CD8-positive, alpha-beta memory T cell (primary cell): ENCODE measurements at regions not wholly inside any gene's neighbourhood (a gene's known extent, or its start where the extent isn't known, plus 50 kb on each side); places are given as distances from the start of the nearest gene placed in this dataset.
"Not testable (repeated sequence)": the region's sequence is repeated elsewhere in the genome, so short reads cannot be mapped to it uniquely, and the experiment has no call there.

Experiments
- CTCF ChIA-PET: fragments of 350-600 bp; sonication (Branson Sonifier 250); formaldehyde crosslinking; loops from one replicate; lab custom pipeline; 2021; ENCODE audit warnings: antibody characterized with exemption; lab: Charles Lee
- POLR2A ChIA-PET: fragments of 350-600 bp; sonication (Branson Sonifier 250); formaldehyde crosslinking; loops from one replicate; lab custom pipeline; 2021; ENCODE audit warnings: antibody characterized with exemption; lab: Charles Lee
- DNase-seq, 5 donors: peaks; one replicate each; pipeline versions ENCODE4 v3.0.0 to v3.0.0-alpha.2; 2020 to 2022; ENCODE audit warnings: mixed read lengths in 1 of 5
- H3K27ac ChIP-seq: one replicate; pipeline ENCODE4 v1.7.0; 2013; ENCODE audit warnings: low read depth, mild to moderate bottlenecking, low read length, moderate library complexity
- H3K27me3 ChIP-seq: 2 replicates; pipeline ENCODE4 v1.7.0; 2013; ENCODE audit warnings: low read length, mild to moderate bottlenecking; ENCODE audit not compliant: insufficient read depth, poor library complexity, severe bottlenecking
- H3K36me3 ChIP-seq: 2 replicates; pipeline ENCODE4 v1.7.0; 2013; ENCODE audit warnings: mild to moderate bottlenecking, low read length, moderate library complexity; ENCODE audit not compliant: insufficient read depth
- H3K4me1 ChIP-seq: 2 replicates; pipeline ENCODE4 v1.7.0; 2013; ENCODE audit warnings: mild to moderate bottlenecking, low read length, moderate library complexity; ENCODE audit not compliant: insufficient read depth
- H3K4me3 ChIP-seq: 2 replicates; pipeline ENCODE4 v1.7.0; 2013; ENCODE audit warnings: mild to moderate bottlenecking, low read length
- H3K9me3 ChIP-seq: 2 replicates; pipeline ENCODE4 v1.7.0; 2013; ENCODE audit warnings: mild to moderate bottlenecking, low read length
- H3K27ac Mint-ChIP-seq, 8 donors: one replicate each; pipeline ENCODE4 v1.8.0; 2020 to 2021; ENCODE audit warnings: mixed read lengths in 8 of 8, mild to moderate bottlenecking in 6 of 8, inconsistent platforms in 3 of 8, moderate library complexity in 3 of 8
- H3K27me3 Mint-ChIP-seq, 2 donors: one replicate each; pipeline ENCODE4 v1.8.0; 2020 to 2021; ENCODE audit warnings: mixed read lengths in 2 of 2, mild to moderate bottlenecking in 1 of 2, moderate library complexity in 1 of 2
- H3K36me3 Mint-ChIP-seq, 3 donors: one replicate each; pipeline ENCODE4 v1.8.0; 2020 to 2021; ENCODE audit warnings: mixed read lengths in 3 of 3, inconsistent platforms in 1 of 3, mild to moderate bottlenecking in 1 of 3
- H3K4me1 Mint-ChIP-seq, 3 donors: one replicate each; pipeline ENCODE4 v1.8.0; 2020 to 2021; ENCODE audit warnings: mixed read lengths in 3 of 3, inconsistent platforms in 1 of 3, mild to moderate bottlenecking in 1 of 3
- H3K4me3 Mint-ChIP-seq, 7 donors: one replicate each; pipeline ENCODE4 v1.8.0; 2020 to 2021; ENCODE audit warnings: mixed read lengths in 7 of 7, mild to moderate bottlenecking in 6 of 7, moderate library complexity in 4 of 7, inconsistent platforms in 2 of 7
- H3K9me3 Mint-ChIP-seq, 5 donors: one replicate each; pipeline ENCODE4 v1.8.0; 2020 to 2022; ENCODE audit warnings: mixed read lengths in 5 of 5, mild to moderate bottlenecking in 3 of 5, moderate library complexity in 2 of 5, inconsistent platforms in 1 of 5

DNA sequence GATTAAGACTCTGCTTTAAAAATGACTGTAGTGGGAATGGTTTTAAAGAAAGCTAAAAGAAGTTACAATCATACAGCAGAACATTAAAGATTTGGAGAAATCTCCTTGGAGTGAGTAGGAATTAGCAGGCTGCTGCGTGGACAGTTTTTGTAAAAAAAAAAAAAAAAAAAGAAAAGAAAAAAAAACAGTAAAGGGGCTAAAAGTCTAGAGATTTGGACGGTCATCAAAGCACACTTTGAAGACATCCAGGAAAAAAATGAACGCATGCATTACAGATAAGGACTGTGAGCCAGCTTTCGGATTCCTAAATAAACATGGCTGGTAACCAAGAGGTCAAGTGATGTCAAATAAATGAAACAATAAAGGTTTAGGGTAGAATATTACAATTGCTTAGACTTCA is 1700.6 kb downstream of the PCDH9 start:
- ChIA-PET POLR2A (no interaction called here), CTCF (no interaction called here)
- Histone ChIP-seq H3K27ac (no peak overlapping the region), H3K27me3 (no peaks in the 10 kb centered on the region), H3K4me3 (no peak overlapping the region), H3K36me3 (no peaks in the 10 kb centered on the region), H3K9me3 (no peaks in the 10 kb centered on the region), H3K4me1 (no peaks in the 10 kb centered on the region)
- Mint-ChIP-seq H3K9me3 (peaks cover 6 to 35% (median 13%) of the 10 kb centered on the region in 5 donors), H3K27ac (peak overlapping the region in 1 of 8 donors; percentile 34), H3K4me1 (no peaks in the 10 kb centered on the region), H3K36me3 (no peaks in the 10 kb centered on the region), H3K27me3 (peaks cover 0 to 2% of the 10 kb centered on the region in 2 donors), H3K4me3 (no peak overlapping the region)
- DNase-seq: no peak

DNA sequence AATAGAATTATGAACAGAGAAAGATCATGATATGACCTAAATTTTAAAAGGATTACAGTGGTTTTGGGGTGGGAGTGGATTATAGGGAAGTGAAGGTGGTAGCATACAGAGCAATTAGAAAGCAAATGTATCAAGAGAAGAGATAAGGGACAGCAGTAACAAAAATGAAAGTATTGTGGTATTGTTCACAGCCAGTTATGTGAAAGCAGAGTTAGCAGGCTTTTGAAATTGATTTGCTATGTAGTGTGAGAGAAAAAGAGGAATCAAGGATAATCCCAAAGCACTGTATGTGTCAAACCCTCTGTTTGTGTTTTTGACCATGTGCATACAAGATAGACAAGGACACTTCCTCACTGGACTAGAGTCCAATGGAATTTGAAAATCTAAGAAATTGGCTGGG is 1721.4 kb downstream of the PCDH9 start:
- DNase-seq: no peak
- H3K4me3 ChIP-seq: no peak overlapping the region
- H3K27ac ChIP-seq: no peak overlapping the region
- Mint-ChIP-seq H3K4me3 (no peak overlapping the region), H3K9me3 (peaks cover 5 to 30% (median 7%) of the 10 kb centered on the region in 5 donors), H3K27me3 (no peaks in the 10 kb centered on the region), H3K4me1 (no peaks in the 10 kb centered on the region), H3K27ac (no peak overlapping the region), H3K36me3 (no peaks in the 10 kb centered on the region)
- no peaks in the 10 kb centered on the region for H3K9me3 ChIP-seq
- ChIA-PET CTCF (no interaction called here), POLR2A (no interaction called here)
- no peaks in the 10 kb centered on the region for H3K4me1 ChIP-seq
- H3K36me3 ChIP-seq: no peaks in the 10 kb centered on the region
- H3K27me3 ChIP-seq: no peaks in the 10 kb centered on the region

DNA sequence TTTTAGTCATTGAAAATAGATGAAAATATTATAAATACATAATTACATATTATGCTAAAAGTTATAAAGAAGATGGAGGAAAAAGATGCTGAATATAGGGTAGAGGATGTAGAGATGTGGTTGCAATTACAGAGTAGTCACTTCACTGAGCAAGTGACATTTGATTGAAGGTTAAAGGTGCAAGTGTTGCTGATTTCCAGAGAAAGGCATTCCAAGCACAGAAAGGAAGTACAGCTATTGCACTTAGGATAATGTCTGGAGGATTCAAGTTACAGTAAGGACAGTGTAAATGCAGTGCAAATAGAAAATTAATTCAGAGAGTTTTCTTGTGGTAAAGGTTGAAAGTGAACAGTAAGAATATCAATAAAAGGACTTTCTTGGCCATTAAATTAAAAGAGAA is 1721.8 kb downstream of the PCDH9 start:
- Mint-ChIP-seq H3K27ac (no peak overlapping the region), H3K27me3 (no peaks in the 10 kb centered on the region), H3K4me3 (no peak overlapping the region), H3K4me1 (no peaks in the 10 kb centered on the region), H3K36me3 (no peaks in the 10 kb centered on the region), H3K9me3 (peaks cover 5 to 29% (median 7%) of the 10 kb centered on the region in 5 donors)
- Histone ChIP-seq H3K36me3 (no peaks in the 10 kb centered on the region), H3K9me3 (no peaks in the 10 kb centered on the region), H3K27me3 (no peaks in the 10 kb centered on the region), H3K4me1 (no peaks in the 10 kb centered on the region), H3K4me3 (no peak overlapping the region), H3K27ac (no peak overlapping the region)
- DNase-seq: no peak
- ChIA-PET CTCF (no interaction called here), POLR2A (no interaction called here)

DNA sequence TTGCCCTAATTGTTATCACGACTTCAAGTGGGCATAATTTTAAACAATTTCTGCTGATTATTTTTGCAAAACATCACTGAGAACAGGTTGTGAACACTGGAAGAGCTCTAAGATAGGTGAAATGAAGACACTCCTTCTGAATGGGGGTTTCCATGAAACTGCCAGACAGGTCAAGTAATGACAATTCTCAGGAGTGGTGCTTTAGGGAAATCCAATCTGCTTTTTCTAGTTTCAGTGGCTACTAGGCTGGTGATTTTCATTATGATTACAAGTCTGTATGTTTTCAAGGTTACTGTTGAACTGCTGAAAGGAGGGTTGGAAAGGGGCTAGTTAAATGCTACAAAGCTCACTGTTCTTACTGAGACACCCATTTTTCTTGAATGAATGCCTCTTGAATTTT is 1724.2 kb downstream of the PCDH9 start:
- H3K4me1 Mint-ChIP-seq: no peaks in the 10 kb centered on the region
- Histone ChIP-seq H3K27ac (no peak overlapping the region), H3K4me3 (no peak overlapping the region), H3K27me3 (no peaks in the 10 kb centered on the region), H3K4me1 (no peaks in the 10 kb centered on the region), H3K9me3 (no peaks in the 10 kb centered on the region), H3K36me3 (no peaks in the 10 kb centered on the region)
- no peaks in the 10 kb centered on the region for H3K27me3 Mint-ChIP-seq
- no peak overlapping the region for H3K27ac Mint-ChIP-seq
- ChIA-PET CTCF (no interaction called here), POLR2A (no interaction called here)
- no peaks in the 10 kb centered on the region for H3K36me3 Mint-ChIP-seq
- peaks cover 3 to 27% (median 7%) of the 10 kb centered on the region in 5 donors for H3K9me3 Mint-ChIP-seq
- H3K4me3 Mint-ChIP-seq: no peak overlapping the region
- no peak for DNase-seq

DNA sequence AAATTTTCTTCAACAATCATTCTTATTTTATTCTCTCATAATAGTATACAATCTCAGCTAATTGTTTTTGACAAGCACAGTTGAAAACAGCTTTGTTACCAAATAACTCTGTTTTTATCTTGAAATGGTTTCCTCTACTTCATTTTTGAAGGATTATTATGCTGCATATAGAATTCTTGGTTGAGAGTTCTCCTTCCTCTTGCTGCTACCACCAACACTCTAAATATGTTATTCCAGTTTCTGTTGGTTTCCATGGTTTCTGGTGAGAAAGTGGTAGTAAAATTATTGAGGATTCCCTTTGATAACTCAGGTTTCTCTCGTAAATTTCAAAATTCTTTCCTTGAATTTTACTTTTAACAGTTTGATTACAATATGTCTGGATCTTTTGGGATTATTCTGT is 1725.9 kb downstream of the PCDH9 start:
- no peaks in the 10 kb centered on the region for H3K4me1 Mint-ChIP-seq
- no peak overlapping the region for H3K4me3 Mint-ChIP-seq
- POLR2A ChIA-PET: no interaction called here
- no peaks in the 10 kb centered on the region for H3K36me3 Mint-ChIP-seq
- Histone ChIP-seq H3K4me1 (no peaks in the 10 kb centered on the region), H3K9me3 (no peaks in the 10 kb centered on the region), H3K27me3 (no peaks in the 10 kb centered on the region), H3K36me3 (no peaks in the 10 kb centered on the region), H3K27ac (no peak overlapping the region), H3K4me3 (no peak overlapping the region)
- no peaks in the 10 kb centered on the region for H3K27me3 Mint-ChIP-seq
- H3K9me3 Mint-ChIP-seq: peaks cover 3 to 24% (median 11%) of the 10 kb centered on the region in 5 donors
- CTCF ChIA-PET: no interaction called here
- DNase-seq: no peak
- no peak overlapping the region for H3K27ac Mint-ChIP-seq

DNA sequence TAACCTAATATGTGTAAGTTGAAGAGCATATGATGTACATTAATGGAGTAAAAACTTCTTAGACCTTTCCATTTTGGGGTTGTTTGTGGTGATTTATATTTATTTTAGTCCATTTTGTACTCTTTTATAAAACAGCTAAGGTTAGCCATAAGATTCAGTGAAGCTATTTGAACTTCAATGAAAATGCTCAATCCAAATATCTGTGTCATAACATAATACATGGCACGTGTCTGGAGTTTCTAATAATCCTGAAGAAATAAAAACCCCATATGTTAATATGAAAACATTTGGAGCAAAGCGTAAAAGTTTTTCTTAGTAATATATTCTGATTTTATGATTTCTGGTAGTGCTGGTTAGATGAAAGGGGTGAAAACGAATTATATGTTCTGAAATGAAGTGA is 1729.7 kb downstream of the PCDH9 start:
- no peak overlapping the region for H3K4me3 ChIP-seq
- POLR2A ChIA-PET: no interaction called here
- H3K9me3 Mint-ChIP-seq: peaks cover 2 to 12% (median 5%) of the 10 kb centered on the region in 5 donors
- no peaks in the 10 kb centered on the region for H3K9me3 ChIP-seq
- no peaks in the 10 kb centered on the region for H3K36me3 Mint-ChIP-seq
- H3K27ac Mint-ChIP-seq: no peak overlapping the region
- no peaks in the 10 kb centered on the region for H3K4me1 ChIP-seq
- no peaks in the 10 kb centered on the region for H3K36me3 ChIP-seq
- no peaks in the 10 kb centered on the region for H3K27me3 Mint-ChIP-seq
- no peaks in the 10 kb centered on the region for H3K4me1 Mint-ChIP-seq
- DNase-seq: no peak
- H3K27me3 ChIP-seq: no peaks in the 10 kb centered on the region
- no peak overlapping the region for H3K27ac ChIP-seq
- no peak overlapping the region for H3K4me3 Mint-ChIP-seq
- CTCF ChIA-PET: no interaction called here

DNA sequence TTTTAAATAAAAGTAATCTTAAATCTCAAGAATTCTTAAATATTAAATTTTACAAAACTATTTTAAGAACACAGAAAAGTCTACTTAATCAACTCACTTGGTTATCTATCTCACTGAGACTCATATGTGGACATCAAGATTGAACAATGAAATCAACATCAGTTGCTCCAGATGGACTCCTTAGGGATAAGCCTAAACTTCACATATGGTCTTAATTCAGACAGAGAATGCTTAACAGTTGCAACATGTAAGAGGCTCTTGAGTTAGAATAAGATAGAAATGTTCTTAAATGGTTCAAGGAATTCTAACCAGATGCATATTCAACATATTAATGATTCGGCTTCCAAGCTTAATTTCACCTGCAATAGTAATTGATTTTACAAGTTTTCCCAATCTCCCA is 1730.9 kb downstream of the PCDH9 start:
- Histone ChIP-seq H3K36me3 (no peaks in the 10 kb centered on the region), H3K27ac (no peak overlapping the region), H3K27me3 (no peaks in the 10 kb centered on the region), H3K4me1 (no peaks in the 10 kb centered on the region), H3K4me3 (no peak overlapping the region), H3K9me3 (no peaks in the 10 kb centered on the region)
- no peak overlapping the region for H3K4me3 Mint-ChIP-seq
- ChIA-PET POLR2A (no interaction called here), CTCF (no interaction called here)
- H3K27me3 Mint-ChIP-seq: no peaks in the 10 kb centered on the region
- peaks cover 2 to 9% (median 5%) of the 10 kb centered on the region in 5 donors for H3K9me3 Mint-ChIP-seq
- no peaks in the 10 kb centered on the region for H3K4me1 Mint-ChIP-seq
- no peaks in the 10 kb centered on the region for H3K36me3 Mint-ChIP-seq
- H3K27ac Mint-ChIP-seq: no peak overlapping the region
- no peak for DNase-seq

DNA sequence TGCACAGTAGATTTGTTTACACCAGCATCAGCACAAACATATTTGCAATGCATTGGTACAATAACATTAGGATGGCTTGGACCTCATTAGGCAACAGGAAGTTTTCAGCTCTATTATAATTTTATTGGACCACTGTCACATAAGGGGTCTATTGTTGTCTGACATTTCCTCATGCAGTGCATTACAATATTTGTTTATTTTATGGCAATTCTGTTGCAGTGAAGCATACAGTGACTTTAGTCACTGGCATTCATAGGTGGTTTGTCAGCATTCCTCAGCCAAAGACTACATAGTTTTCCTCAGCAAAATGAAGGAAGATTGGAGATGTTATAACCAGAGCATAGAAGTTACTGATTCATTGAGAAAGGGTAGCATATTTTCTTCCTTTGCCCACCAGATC is 1732.9 kb downstream of the PCDH9 start:
- Mint-ChIP-seq H3K4me3 (no peak overlapping the region), H3K9me3 (peaks cover 0 to 11% (median 6%) of the 10 kb centered on the region in 5 donors), H3K27ac (no peak overlapping the region), H3K27me3 (no peaks in the 10 kb centered on the region), H3K4me1 (no peaks in the 10 kb centered on the region), H3K36me3 (no peaks in the 10 kb centered on the region)
- Histone ChIP-seq H3K4me3 (no peak overlapping the region), H3K27ac (no peak overlapping the region), H3K4me1 (no peaks in the 10 kb centered on the region), H3K27me3 (no peaks in the 10 kb centered on the region), H3K36me3 (no peaks in the 10 kb centered on the region), H3K9me3 (no peaks in the 10 kb centered on the region)
- CTCF ChIA-PET: interaction anchor here (0.7 kb wide), 1 partner anchor 50 kb away, joined by 3 read pairs; no protein-coding TSS in a partner anchor
- POLR2A ChIA-PET: no interaction called here
- DNase-seq: no peak

DNA sequence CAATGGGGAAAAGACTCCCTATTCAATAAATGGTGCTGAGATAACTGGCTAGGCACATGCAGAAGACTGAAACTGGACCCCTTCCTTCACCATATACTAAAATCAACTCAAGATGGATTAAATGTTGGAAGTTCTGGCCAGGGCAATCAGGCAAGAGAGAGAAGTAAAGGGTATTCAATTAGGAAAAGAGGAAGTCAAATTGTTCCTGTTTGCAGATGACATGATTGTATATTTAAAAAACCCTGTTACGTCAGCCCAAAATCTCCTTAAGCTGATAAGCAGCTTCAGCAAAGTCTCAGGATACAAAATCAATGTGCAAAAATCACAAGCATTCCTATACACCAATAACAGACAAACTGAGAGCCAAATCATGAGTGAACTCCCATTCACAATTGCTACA is 1739.4 kb downstream of the PCDH9 start:
- H3K9me3 ChIP-seq, H3K27ac ChIP-seq, POLR2A ChIA-PET, H3K27ac Mint-ChIP-seq, H3K4me3 Mint-ChIP-seq, H3K4me1 ChIP-seq, CTCF ChIA-PET, H3K4me1 Mint-ChIP-seq, H3K4me3 ChIP-seq, H3K36me3 Mint-ChIP-seq, H3K36me3 ChIP-seq, DNase-seq, H3K27me3 Mint-ChIP-seq, H3K27me3 ChIP-seq: not testable (repeated sequence)
- H3K9me3 Mint-ChIP-seq: peaks cover 2 to 31% (median 10%) of the 10 kb centered on the region in 5 donors
